Endothelial cell of umbilical vein (primary cell): ENCODE measurements at regions not wholly inside any gene's neighbourhood (a gene's known extent, or its start where the extent isn't known, plus 50 kb on each side); places are given as distances from the start of the nearest gene placed in this dataset.

ENCODE experiments used
- BruUV-seq: library from RNA; stranded (reverse); fragments of 400-500 nt; replicated peaks from 2 replicates; lab custom pipeline; 2021; lab: Mats Ljungman, UMichigan
- CTCF ChIA-PET: fragments of 300-600, 350-600 bp; sonication (Branson Sonifier 250); formaldehyde crosslinking; loops from one replicate; lab custom pipeline; 2021; ENCODE audit warnings: antibody characterized with exemption, inconsistent platforms; lab: Charles Lee
- POLR2A ChIA-PET: fragments of 300-600, 350-600 bp; sonication (Branson Sonifier 250); formaldehyde crosslinking; loops from one replicate; lab custom pipeline; 2021; ENCODE audit warnings: antibody characterized with exemption, inconsistent platforms; lab: Charles Lee
- DNase-seq: peaks from one replicate; pipeline ENCODE4 v3.0.0-alpha.2; 2011; ENCODE audit warnings: low read depth, low spot score
- FAIRE-seq: peaks from 2 replicates; lab custom pipeline; 2011; peaks lifted over from hg19 to GRCh38; lab: Jason Lieb, UNC
- H2AFZ ChIP-seq: 2 replicates; pipeline ENCODE4 v1.6.0; 2012; ENCODE audit warnings: low read depth, low read length, control low read depth, inconsistent platforms
- H3K27ac ChIP-seq: 2 replicates; pipeline ENCODE4 v1.5.1; 2011; ENCODE audit warnings: low read depth, mild to moderate bottlenecking, control low read depth, low read length, moderate library complexity; ENCODE audit not compliant: insufficient read depth
- H3K27me3 ChIP-seq, 2 experiments: 2 replicates each; pipeline versions ENCODE4 v1.6.0 to v1.6.1; 2011; ENCODE audit warnings: low read length in 2 of 2, mixed read lengths in 1 of 2; ENCODE audit not compliant: control insufficient read depth in 2 of 2, insufficient read depth in 2 of 2
- H3K36me3 ChIP-seq, 2 experiments: 2 replicates in 1 of 2; 3 replicates in 1 of 2; pipeline ENCODE4 v1.5.1; 2011; ENCODE audit warnings: low read length in 2 of 2, mild to moderate bottlenecking in 1 of 2, moderate library complexity in 1 of 2; ENCODE audit not compliant: control insufficient read depth in 2 of 2, insufficient read depth in 2 of 2; ENCODE audit errors: extremely low read depth in 1 of 2
- H3K4me1 ChIP-seq: 3 replicates; pipeline ENCODE4 v1.5.1; 2011; ENCODE audit warnings: mild to moderate bottlenecking, low read length; ENCODE audit not compliant: control insufficient read depth, insufficient read depth; ENCODE audit errors: extremely low read depth
- H3K4me2 ChIP-seq: 2 replicates; pipeline ENCODE4 v1.6.1; 2011; ENCODE audit warnings: low read length, control low read depth, mixed read lengths; ENCODE audit not compliant: insufficient read depth
- H3K4me3 ChIP-seq, 3 experiments: fragments of 200-600 bp in 1 of 3; sonication (generic), shearing (Covaris generic) in 1 of 3; replicated peaks in 1 of 3; 2 replicates each; pipeline ENCODE4 v1.5.1; 2011 to 2016; ENCODE audit warnings: control low read depth in 3 of 3, low read length in 3 of 3, mild to moderate bottlenecking in 2 of 3, inconsistent platforms in 1 of 3, low read depth in 1 of 3, moderate library complexity in 1 of 3; ENCODE audit not compliant: insufficient read depth in 1 of 3
- H3K79me2 ChIP-seq: 2 replicates; pipeline ENCODE4 v1.6.0; 2012; ENCODE audit warnings: low read length, inconsistent platforms; ENCODE audit not compliant: control insufficient read depth, insufficient read depth
- H3K9ac ChIP-seq: replicated peaks from 2 replicates; pipeline ENCODE3; 2011; ENCODE audit warnings: low read length, control low read depth; ENCODE audit not compliant: insufficient read depth; ENCODE audit errors: extremely low read depth
- H3K9me1 ChIP-seq: replicated peaks from 3 replicates; pipeline ENCODE4 v1.6.0; 2011; ENCODE audit warnings: mild to moderate bottlenecking, low read length; ENCODE audit not compliant: control insufficient read depth, insufficient read depth; ENCODE audit errors: extremely low read depth
- H3K9me3 ChIP-seq: replicated peaks from 2 replicates; pipeline ENCODE4 v1.5.1; 2012; ENCODE audit warnings: low read length, inconsistent platforms; ENCODE audit not compliant: control insufficient read depth, insufficient read depth
- H4K20me1 ChIP-seq: replicated peaks from 2 replicates; pipeline ENCODE3; 2011; ENCODE audit warnings: mild to moderate bottlenecking, low read length; ENCODE audit not compliant: control insufficient read depth, insufficient read depth; ENCODE audit errors: extremely low read depth
- CTCF ChIP-seq, 2 donors: IDR thresholded peaks; 1 replicate in 1 of 2; 2 replicates in 1 of 2; pipeline ENCODE4 v1.5.1; 2011; ENCODE audit warnings: low read length in 2 of 2, mild to moderate bottlenecking in 2 of 2, moderate library complexity in 2 of 2, control low read depth in 1 of 2, inconsistent platforms in 1 of 2, low read depth in 1 of 2; ENCODE audit not compliant: insufficient read depth in 1 of 2; ENCODE audit errors: extremely low read depth in 1 of 2
- EZH2 ChIP-seq: IDR thresholded peaks from 2 replicates; pipeline ENCODE4 v1.6.1; 2012; ENCODE audit warnings: borderline replicate concordance, low read depth, mild to moderate bottlenecking, moderate library complexity, low read length, inconsistent platforms; ENCODE audit not compliant: severe bottlenecking
- FOS ChIP-seq: IDR thresholded peaks from 2 replicates; pipeline ENCODE4 v1.6.1; 2011; ENCODE audit warnings: mild to moderate bottlenecking, low read length, moderate library complexity, borderline replicate concordance; ENCODE audit not compliant: insufficient read depth
- GATA2 ChIP-seq: IDR thresholded peaks from 2 replicates; pipeline ENCODE4 v1.7.0; 2011; ENCODE audit warnings: low read depth, mild to moderate bottlenecking, moderate library complexity, mixed read lengths, low read length; ENCODE audit not compliant: insufficient read length, insufficient read depth
- JUN ChIP-seq: IDR thresholded peaks from 2 replicates; pipeline ENCODE4 v1.6.1; 2011; ENCODE audit warnings: borderline replicate concordance, low read depth; ENCODE audit not compliant: insufficient read length, insufficient read depth
- MAX ChIP-seq: IDR thresholded peaks from 2 replicates; pipeline ENCODE4 v1.6.1; 2011; ENCODE audit not compliant: insufficient read depth, insufficient read length
- MYC ChIP-seq: IDR thresholded peaks from one replicate; pipeline ENCODE4 v1.6.1; 2011; ENCODE audit warnings: mild to moderate bottlenecking, low read depth, low read length
- POLR2A ChIP-seq: IDR thresholded peaks from 2 replicates; pipeline ENCODE4 v1.6.1; 2012; ENCODE audit warnings: low read depth, mild to moderate bottlenecking, control low read depth, low read length
- POLR2AphosphoS5 ChIP-seq: IDR thresholded peaks from 2 replicates; pipeline ENCODE4 v1.6.1; 2012; ENCODE audit warnings: low read depth, mild to moderate bottlenecking, control low read depth, low read length, moderate library complexity; ENCODE audit not compliant: insufficient read depth
- dilution Hi-C: fragments of 300-500 bp; cut with MboI; formaldehyde crosslinking; loops from one replicate; pipeline ENCODE4 v1.15.0; 2019; ENCODE audit warnings: low sequenced_read_pairs; ENCODE audit not compliant: extremely low pct_ligation_motif_present
- intact Hi-C: fragments of 100-400 bp; cut with micrococcal nuclease; formaldehyde crosslinking; loops from one replicate; pipeline ENCODE4 v1.10.0; 2022

DNA sequence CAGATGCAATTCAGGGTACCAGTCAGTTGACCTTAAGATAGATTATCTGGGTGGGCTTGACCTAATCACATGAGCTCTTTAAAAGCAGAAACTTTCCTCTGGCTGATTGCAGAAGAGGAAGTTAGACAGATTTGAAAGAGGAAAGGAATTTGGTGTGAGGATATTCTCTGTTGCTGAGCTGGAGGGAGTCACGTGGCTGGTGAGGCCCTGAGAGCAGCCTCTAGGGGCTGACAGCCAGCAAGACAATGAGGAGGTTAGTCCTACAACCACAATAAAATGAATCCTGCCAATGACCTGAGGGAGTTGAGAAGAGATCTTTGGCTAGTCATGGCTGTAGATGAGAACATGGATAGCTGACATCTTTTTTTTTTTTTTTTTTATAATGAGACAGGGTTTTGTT, 87.0 kb upstream of the B3GAT2 start:
- CTCF ChIA-PET, result no interaction called here
- no peaks in the 10 kb centered on the region for H3K9me3 ChIP-seq
- POLR2A ChIA-PET, result no interaction called here
- no peaks in the 10 kb centered on the region for H3K36me3 ChIP-seq
- no peaks in the 10 kb centered on the region for H3K9me1 ChIP-seq
- no peak for DNase-seq
- H2AFZ ChIP-seq, result no peak overlapping the region
- no peaks in the 10 kb centered on the region for H3K4me1 ChIP-seq
- no peaks in the 10 kb centered on the region for H4K20me1 ChIP-seq
- no peak overlapping the region for H3K4me2 ChIP-seq
- intact Hi-C loops, result no loop called here
- no peaks in the 10 kb centered on the region for H3K27me3 ChIP-seq
- no peak for FAIRE-seq
- no peak overlapping the region for H3K27ac ChIP-seq
- no TSS peak for BruUV-seq
- dilution Hi-C loops, result no loop called here
- H3K4me3 ChIP-seq, result no peak overlapping the region
- H3K79me2 ChIP-seq, result no peaks in the 10 kb centered on the region
- H3K9ac ChIP-seq, result no peak overlapping the region
- TF ChIP-seq POLR2A (no peak), EZH2 (no peak), JUN (no peak), CTCF (IDR thresholded peaks at IDR 0.05; ENCODE audit: extremely low read depth in 1 of 2, insufficient read depth in 1 of 2, low read depth in 1 of 2, low read length in 2 of 2) (no peak), FOS (no peak)

DNA sequence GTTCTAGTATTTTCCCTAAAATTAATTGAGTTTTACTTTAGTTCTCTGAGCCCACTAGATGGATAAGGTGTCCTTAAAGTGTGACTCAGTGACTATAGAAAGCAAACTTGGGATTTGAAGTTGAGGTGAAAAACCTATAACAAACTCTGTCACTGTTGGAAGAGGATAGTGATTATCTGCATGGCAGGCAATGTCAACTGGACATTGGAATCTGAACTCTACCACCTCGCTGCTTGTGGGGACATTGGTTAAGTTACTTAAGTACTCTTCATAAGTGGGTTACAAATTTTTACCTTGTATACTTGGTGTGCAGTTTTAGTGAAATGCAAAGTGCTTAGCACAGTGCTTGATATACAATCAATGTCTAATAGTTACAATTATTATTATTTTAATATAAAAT, 87.9 kb upstream of the B3GAT2 start:
- H3K4me1 ChIP-seq, result no peaks in the 10 kb centered on the region
- H3K9me1 ChIP-seq, result no peaks in the 10 kb centered on the region
- no peaks in the 10 kb centered on the region for H4K20me1 ChIP-seq
- H3K9ac ChIP-seq, result no peak overlapping the region
- DNase-seq (no peak), FAIRE-seq (no peak)
- no peaks in the 10 kb centered on the region for H3K79me2 ChIP-seq
- no peaks in the 10 kb centered on the region for H3K27me3 ChIP-seq
- H3K4me3 ChIP-seq, result no peak overlapping the region
- TF ChIP-seq MAX, result no peak
- TF ChIP-seq POLR2AphosphoS5, result no peak
- no peak for TF ChIP-seq MYC
- TF ChIP-seq FOS, result no peak
- TF ChIP-seq EZH2, result no peak
- TF ChIP-seq POLR2A, result no peak
- TF ChIP-seq GATA2, result no peak
- TF ChIP-seq JUN, result no peak
- no peak for TF ChIP-seq CTCF (IDR thresholded peaks at IDR 0.05; ENCODE audit: extremely low read depth in 1 of 2, insufficient read depth in 1 of 2, low read depth in 1 of 2, low read length in 2 of 2)
- no peak overlapping the region for H2AFZ ChIP-seq
- dilution Hi-C loops, result no loop called here
- ChIA-PET POLR2A (no interaction called here), CTCF (no interaction called here)
- intact Hi-C loops, result no loop called here
- H3K9me3 ChIP-seq, result no peaks in the 10 kb centered on the region
- H3K4me2 ChIP-seq, result no peak overlapping the region
- no peak overlapping the region for H3K27ac ChIP-seq
- BruUV-seq, result no TSS peak
- H3K36me3 ChIP-seq, result no peaks in the 10 kb centered on the region
